Endothelial cell (in vitro differentiated cells): ENCODE measurements at regions not wholly inside any gene's neighbourhood (a gene's known extent, or its start where the extent isn't known, plus 50 kb on each side); places are given as distances from the start of the nearest gene placed in this dataset. TPM values are rescaled to one million over a fixed set of nuclear protein-coding genes. Genes with fewer than 3 reads are reported as not detected.

Source experiments
- DNase-seq: peaks from one replicate; pipeline ENCODE4 v3.0.0; 2021; ENCODE audit warnings: low spot score
- H3K27ac Mint-ChIP-seq: one replicate; pipeline ENCODE4 v1.8.0; 2021; ENCODE audit warnings: mixed read lengths, inconsistent platforms; ENCODE audit not compliant: unreplicated experiment
- H3K27me3 Mint-ChIP-seq: one replicate; pipeline ENCODE4 v1.8.0; 2021; ENCODE audit warnings: mild to moderate bottlenecking, moderate library complexity, mixed read lengths, inconsistent platforms; ENCODE audit not compliant: unreplicated experiment
- H3K36me3 Mint-ChIP-seq: one replicate; pipeline ENCODE4 v1.8.0; 2021; ENCODE audit warnings: mild to moderate bottlenecking, low read depth, mixed read lengths, inconsistent platforms; ENCODE audit not compliant: unreplicated experiment
- H3K4me1 Mint-ChIP-seq: one replicate; pipeline ENCODE4 v1.8.0; 2021; ENCODE audit warnings: mild to moderate bottlenecking, mixed read lengths, inconsistent platforms; ENCODE audit not compliant: unreplicated experiment
- H3K4me3 Mint-ChIP-seq: one replicate; pipeline ENCODE4 v1.8.0; 2021; ENCODE audit warnings: mild to moderate bottlenecking, mixed read lengths, inconsistent platforms; ENCODE audit not compliant: unreplicated experiment
- H3K9me3 Mint-ChIP-seq: one replicate; pipeline ENCODE4 v1.8.0; 2021; ENCODE audit warnings: mixed read lengths, inconsistent platforms; ENCODE audit not compliant: unreplicated experiment
- CTCF ChIP-seq: fragments of 200-600 bp; sonication (generic); IDR thresholded peaks from one replicate; pipeline ENCODE4 v1.5.0; 2021; ENCODE audit warnings: antibody characterized with exemption; ENCODE audit not compliant: unreplicated experiment
- microRNA-seq: library from miRNA; unstranded; fragments of <30 nt; microRNA quantifications from one replicate; pipeline ENCODE4, GENCODE V29; 2020; ENCODE audit not compliant: unreplicated experiment

GRCh38 chr6:90637320-90637719 is 50.4 kb upstream of the MAP3K7 start:
- Mint-ChIP-seq H3K4me1 (no peaks in the 10 kb centered on the region), H3K27me3 (no peaks in the 10 kb centered on the region), H3K27ac (no peak overlapping the region), H3K4me3 (no peak overlapping the region), H3K36me3 (no peaks in the 10 kb centered on the region), H3K9me3 (no peaks in the 10 kb centered on the region)
- TF ChIP-seq CTCF: no peak
- DNase-seq: no peak

Small RNA genes in the stretch of these regions (microRNA-seq; reads per million reads assigned to microRNA genes)
- not detected for gene MIR4643
